ENCODE measurements at regions not wholly inside any gene's neighbourhood (a gene's known extent, or its start where the extent isn't known, plus 50 kb on each side); places are given as distances from the start of the nearest gene placed in this dataset.

- H3K9me3 ChIP-seq (ENCODE audit: severe bottlenecking): no peaks in the 10 kb centered on the region
- no peak for TF ChIP-seq CTCF (IDR thresholded peaks at IDR 0.05; ENCODE audit: low read depth, low read length)
- DNase-seq: no peak
- no peak overlapping the region for H3K4me3 ChIP-seq (ENCODE audit: low read depth, low read length)
- no peaks in the 10 kb centered on the region for H3K27me3 ChIP-seq (ENCODE audit: insufficient read depth, low read depth, severe bottlenecking)
- no peaks in the 10 kb centered on the region for H3K36me3 ChIP-seq
- H3K27ac ChIP-seq: no peak overlapping the region
Measured at GRCh38 chr2:146837857-146838256, 1007.0 kb upstream of the ACVR2A start.

- no peak overlapping the region for H3K4me3 ChIP-seq (ENCODE audit: low read depth, low read length)
- H3K27ac ChIP-seq: peak overlapping the region; percentile 67
- peaks cover 4% of the 10 kb centered on the region for H3K9me3 ChIP-seq (ENCODE audit: severe bottlenecking)
- H3K27me3 ChIP-seq (ENCODE audit: insufficient read depth, low read depth, severe bottlenecking): no peaks in the 10 kb centered on the region
- no peaks in the 10 kb centered on the region for H3K36me3 ChIP-seq
- TF ChIP-seq CTCF (IDR thresholded peaks at IDR 0.05; ENCODE audit: low read depth, low read length): no peak
- DNase-seq: peak; percentile 57
Measured at GRCh38 chr2:146826388-146826787, 1018.4 kb upstream of the ACVR2A start.

- no peaks in the 10 kb centered on the region for H3K36me3 ChIP-seq
- DNase-seq: no peak
- H3K4me3 ChIP-seq (ENCODE audit: low read depth, low read length): no peak overlapping the region
- H3K27me3 ChIP-seq (ENCODE audit: insufficient read depth, low read depth, severe bottlenecking): no peaks in the 10 kb centered on the region
- H3K9me3 ChIP-seq (ENCODE audit: severe bottlenecking): peaks cover 4% of the 10 kb centered on the region
- no peak overlapping the region for H3K27ac ChIP-seq
- no peak for TF ChIP-seq CTCF (IDR thresholded peaks at IDR 0.05; ENCODE audit: low read depth, low read length)
Measured at GRCh38 chr2:146821836-146822316, 1023.0 kb upstream of the ACVR2A start.

- Histone ChIP-seq H3K9me3 (ENCODE audit: severe bottlenecking) (peaks cover 4% of the 10 kb centered on the region), H3K4me3 (ENCODE audit: low read depth, low read length) (no peak overlapping the region), H3K27ac (no peak overlapping the region), H3K27me3 (ENCODE audit: insufficient read depth, low read depth, severe bottlenecking) (no peaks in the 10 kb centered on the region), H3K36me3 (no peaks in the 10 kb centered on the region)
- DNase-seq: no peak
- TF ChIP-seq CTCF (IDR thresholded peaks at IDR 0.05; ENCODE audit: low read depth, low read length): no peak
Measured at GRCh38 chr2:146820672-146821071, 1024.2 kb upstream of the ACVR2A start.

- Histone ChIP-seq H3K9me3 (ENCODE audit: severe bottlenecking) (no peaks in the 10 kb centered on the region), H3K27me3 (ENCODE audit: insufficient read depth, low read depth, severe bottlenecking) (no peaks in the 10 kb centered on the region), H3K27ac (peak overlapping the region; percentile 28), H3K36me3 (no peaks in the 10 kb centered on the region), H3K4me3 (ENCODE audit: low read depth, low read length) (no peak overlapping the region)
- no peak for DNase-seq
- no peak for TF ChIP-seq CTCF (IDR thresholded peaks at IDR 0.05; ENCODE audit: low read depth, low read length)
Measured at GRCh38 chr2:146818122-146818521, 1026.7 kb upstream of the ACVR2A start.

- H3K27me3 ChIP-seq (ENCODE audit: insufficient read depth, low read depth, severe bottlenecking): no peaks in the 10 kb centered on the region
- no peak for DNase-seq
- no peak overlapping the region for H3K4me3 ChIP-seq (ENCODE audit: low read depth, low read length)
- no peaks in the 10 kb centered on the region for H3K9me3 ChIP-seq (ENCODE audit: severe bottlenecking)
- no peak for TF ChIP-seq CTCF (IDR thresholded peaks at IDR 0.05; ENCODE audit: low read depth, low read length)
- H3K27ac ChIP-seq: peak overlapping the region; percentile 28
- no peaks in the 10 kb centered on the region for H3K36me3 ChIP-seq
Measured at GRCh38 chr2:146817613-146818012, 1027.2 kb upstream of the ACVR2A start.

All from WERI-Rb-1 (cell line).